ENCODE measurements at regions not wholly inside any gene's neighbourhood (a gene's known extent, or its start where the extent isn't known, plus 50 kb on each side); places are given as distances from the start of the nearest gene placed in this dataset.

GRCh38 chr11:69931994-69932910 is 113.0 kb upstream of the FGF3 start:
- DNase-seq (ENCODE audit: low spot score), result no peak

GRCh38 chr11:69934861-69935494 is 115.8 kb upstream of the FGF3 start:
- DNase-seq (ENCODE audit: low spot score), result no peak

GRCh38 chr11:69935941-69936505 is 116.8 kb upstream of the FGF3 start:
- DNase-seq (ENCODE audit: low spot score), result no peak

- no peak for DNase-seq (ENCODE audit: low spot score)
These were observed 117.6 kb upstream of the FGF3 start for GRCh38 chr11:69936771-69937170.

DNA sequence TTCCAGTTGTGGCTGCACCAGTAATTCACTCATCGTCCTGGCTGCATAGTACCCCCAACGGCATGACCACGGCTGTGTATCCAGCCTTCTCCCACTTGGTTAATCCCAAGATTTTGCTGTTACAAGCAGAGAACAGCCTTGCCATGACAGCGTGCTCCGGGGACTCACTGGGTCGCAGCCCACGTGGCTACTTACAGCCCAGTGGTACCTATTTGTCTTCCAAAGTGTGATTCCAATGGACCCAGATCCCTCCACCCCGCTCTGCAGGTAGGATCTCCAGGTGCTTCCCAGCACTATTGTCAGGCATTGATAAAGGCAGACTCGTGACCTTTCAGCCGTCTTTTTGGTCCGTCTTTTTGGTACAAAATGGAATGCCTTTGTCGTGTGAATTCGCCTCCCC is 119.0 kb upstream of the FGF3 start:
- DNase-seq (ENCODE audit: low spot score), result no peak

DNA sequence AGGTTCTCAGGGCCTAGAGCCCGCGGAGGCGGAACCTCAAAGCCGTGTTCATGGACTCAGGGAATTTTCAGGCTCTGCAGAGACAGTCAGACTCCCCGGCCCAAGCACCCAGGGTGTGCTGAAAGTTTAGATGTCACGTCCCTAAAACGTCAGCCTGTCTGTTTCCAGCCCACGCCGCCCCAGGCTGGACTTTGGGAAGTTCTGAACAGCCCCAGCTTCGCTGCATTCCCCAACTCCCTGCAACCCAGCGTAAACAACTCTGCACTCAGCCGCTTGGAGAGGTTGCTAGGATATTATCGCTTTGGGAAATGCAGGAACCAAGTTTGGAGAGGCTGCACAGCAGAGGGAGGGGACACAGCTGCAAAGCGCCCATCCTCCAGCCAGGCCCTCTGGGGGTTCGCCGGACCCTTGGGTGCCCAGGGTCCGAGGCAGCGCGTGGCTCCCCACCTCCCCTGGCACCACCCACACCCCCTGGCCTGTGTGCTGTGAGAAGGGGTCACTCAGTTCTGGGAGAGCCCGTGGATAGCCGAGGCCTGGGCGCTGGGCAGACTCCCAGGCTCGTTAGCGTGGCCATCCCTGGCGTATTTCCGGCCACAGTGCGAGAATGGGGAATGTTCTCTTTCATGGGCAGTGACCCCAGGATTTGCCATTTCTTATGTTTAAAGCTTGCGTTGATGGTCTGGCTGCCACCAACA is 120.5 kb upstream of the FGF3 start:
- no peak for DNase-seq (ENCODE audit: low spot score)

DNA sequence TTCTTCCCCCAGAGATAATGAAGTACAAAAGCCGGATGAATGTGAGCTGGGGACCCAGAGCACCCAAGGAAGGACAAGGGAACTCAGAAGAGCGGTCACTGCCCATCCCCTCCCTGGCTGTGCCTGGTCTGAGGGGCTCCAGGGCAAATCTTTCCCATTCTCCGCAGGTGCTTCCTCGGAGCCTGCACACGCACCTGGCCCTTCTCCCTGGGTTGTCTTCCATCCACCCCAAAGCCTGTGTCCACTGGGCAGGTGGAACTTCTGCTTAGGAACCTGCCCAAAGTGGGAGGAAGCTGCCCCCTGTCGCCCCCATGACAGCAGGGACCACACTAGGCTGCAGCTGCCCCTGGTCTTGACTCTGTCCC is 121.0 kb upstream of the FGF3 start:
- DNase-seq (ENCODE audit: low spot score), result no peak

GRCh38 chr11:69941546-69942332 is 122.5 kb upstream of the FGF3 start:
- DNase-seq (ENCODE audit: low spot score), result no peak

- DNase-seq (ENCODE audit: low spot score), result no peak
These were observed 123.2 kb upstream of the FGF3 start for GRCh38 chr11:69942333-69942820.

GRCh38 chr11:69943066-69943465 is 123.8 kb upstream of the FGF3 start:
- DNase-seq (ENCODE audit: low spot score), result no peak

DNA sequence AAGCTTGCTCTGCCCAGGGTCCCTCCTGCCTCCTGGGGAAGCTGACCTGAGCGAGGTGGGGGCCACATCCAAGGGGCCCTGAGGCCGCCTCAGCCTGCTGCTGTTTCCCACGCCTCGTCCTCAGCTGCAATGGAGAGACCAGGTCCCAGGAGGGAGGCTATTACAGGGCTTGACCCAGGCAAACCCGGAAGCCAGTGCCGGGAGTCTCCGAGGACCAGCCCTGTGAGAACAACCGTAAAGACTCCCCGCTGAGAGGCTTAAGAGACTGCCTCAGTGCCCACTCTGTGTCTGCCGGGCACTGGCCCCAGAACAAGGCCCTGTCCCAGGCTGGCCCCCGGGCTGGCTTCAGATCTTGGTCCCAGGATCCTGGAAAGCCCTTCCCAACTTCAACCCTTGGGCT is 124.3 kb upstream of the FGF3 start:
- no peak for DNase-seq (ENCODE audit: low spot score)

GRCh38 chr11:69944146-69944795 is 125.1 kb upstream of the FGF3 start:
- no peak for DNase-seq (ENCODE audit: low spot score)

DNA sequence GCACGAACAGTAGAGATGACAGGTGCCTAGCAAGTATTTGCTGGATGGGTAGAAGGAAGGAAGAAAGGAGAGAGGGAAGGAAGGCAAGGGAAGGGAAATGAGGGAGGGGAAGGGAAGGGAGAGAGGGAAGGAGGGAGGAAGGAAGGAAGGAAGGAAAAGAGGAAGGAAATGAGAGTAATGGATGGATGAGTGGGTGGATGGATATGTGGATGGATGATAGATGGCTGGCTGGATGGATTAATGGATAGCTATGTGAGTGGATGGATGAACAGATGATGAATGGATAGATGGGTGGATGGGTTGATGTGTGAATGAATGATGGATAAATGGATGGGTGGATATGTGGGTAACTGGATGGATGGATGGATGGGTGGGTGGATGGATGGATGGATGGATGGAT is 125.9 kb upstream of the FGF3 start:
- no peak for DNase-seq (ENCODE audit: low spot score)

GRCh38 chr11:69947059-69947792 is 128.0 kb upstream of the FGF3 start:
- no peak for DNase-seq (ENCODE audit: low spot score)

GRCh38 chr11:69947793-69948255 is 128.6 kb upstream of the FGF3 start:
- DNase-seq (ENCODE audit: low spot score), result no peak

DNA sequence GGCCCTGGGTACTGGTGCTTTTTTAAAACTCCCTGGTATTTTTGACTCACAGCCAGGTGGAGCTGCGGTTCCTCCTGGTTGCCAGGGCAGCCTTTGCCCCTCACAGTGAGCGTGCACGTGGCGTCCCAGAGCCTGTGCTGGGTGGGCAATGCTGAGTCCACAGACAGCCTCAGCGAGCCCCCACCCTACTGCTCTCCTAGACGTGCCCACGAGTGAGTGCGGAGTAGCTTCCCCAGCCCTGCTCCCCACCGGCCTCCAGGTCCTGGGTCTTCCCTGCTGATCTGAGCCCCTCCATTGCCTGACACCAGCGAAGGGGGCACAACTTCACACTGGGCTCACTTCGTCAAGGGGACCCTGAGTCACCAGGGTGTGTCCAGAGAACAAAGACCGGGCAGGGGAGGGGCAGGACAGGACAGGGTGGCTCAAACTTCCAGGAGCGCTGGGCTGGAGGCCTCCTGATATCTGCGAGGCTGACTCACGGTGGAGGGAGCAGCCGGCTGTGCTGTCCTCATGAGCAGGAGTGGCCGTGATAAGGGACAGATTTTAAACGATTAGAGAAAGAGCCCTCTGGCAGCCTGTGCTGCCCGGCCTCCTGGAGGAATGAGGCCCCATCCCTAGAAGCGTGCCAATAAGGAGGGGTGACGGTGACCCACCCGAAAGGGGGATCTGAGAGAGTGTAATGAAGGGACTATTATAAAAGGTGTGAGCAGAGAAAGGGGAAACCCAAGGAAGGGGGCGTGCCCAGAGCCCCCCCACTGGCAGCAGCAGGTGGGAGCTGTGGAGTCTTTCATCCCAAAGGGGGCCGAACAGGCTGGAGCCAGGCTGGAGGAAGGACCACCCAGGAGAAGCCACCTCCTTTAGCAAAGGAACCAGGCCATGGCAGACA is 129.3 kb upstream of the FGF3 start:
- no peak for DNase-seq (ENCODE audit: low spot score)

GRCh38 chr11:69949327-69949726 is 128.8 kb upstream of the ANO1 start:
- no peak for DNase-seq (ENCODE audit: low spot score)

GRCh38 chr11:69950120-69950519 is 128.0 kb upstream of the ANO1 start:
- no peak for DNase-seq (ENCODE audit: low spot score)

DNA sequence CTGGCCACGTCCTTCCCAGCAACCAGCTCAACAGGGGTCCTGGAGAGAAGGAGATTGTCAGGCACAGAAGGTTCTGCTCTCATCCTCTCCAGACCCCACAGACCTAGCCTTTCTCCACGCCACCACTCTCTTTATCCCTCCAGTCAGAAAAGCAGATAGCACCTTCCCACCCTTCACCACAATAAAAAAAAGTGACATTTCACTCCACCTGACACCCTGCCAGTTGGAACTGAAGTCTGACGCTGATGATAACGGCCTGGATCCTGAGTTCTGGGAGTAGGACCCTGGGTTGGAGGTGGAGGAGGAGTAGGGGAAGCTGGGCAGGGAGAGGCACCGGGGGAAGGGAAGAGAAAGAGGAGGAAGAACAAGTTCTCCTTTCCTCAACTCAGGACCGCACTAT is 127.5 kb upstream of the ANO1 start:
- DNase-seq (ENCODE audit: low spot score), result no peak
